NB4 (cell line): ENCODE measurements at regions not wholly inside any gene's neighbourhood (a gene's known extent, or its start where the extent isn't known, plus 50 kb on each side); places are given as distances from the start of the nearest gene placed in this dataset.

Experiments used
- DNase-seq: peaks from one replicate; pipeline ENCODE4 v3.0.0; 2010; ENCODE audit warnings: low read depth
- H3K4me3 ChIP-seq: one replicate; pipeline ENCODE4 v1.5.1; 2011; ENCODE audit warnings: mild to moderate bottlenecking, low read depth, low read length, moderate library complexity
- CTCF ChIP-seq: IDR thresholded peaks from one replicate; pipeline ENCODE4 v1.5.1; 2012; ENCODE audit warnings: low read depth, low read length
- MAX ChIP-seq: IDR thresholded peaks from 2 replicates; pipeline ENCODE4 v1.6.1; 2011; ENCODE audit warnings: low read depth, low read length
- MYC ChIP-seq: IDR thresholded peaks from 2 replicates; pipeline ENCODE4 v1.6.1; 2011; ENCODE audit warnings: low read depth, low read length
- POLR2A ChIP-seq: IDR thresholded peaks from 2 replicates; pipeline ENCODE4 v1.6.1; 2011; ENCODE audit warnings: mild to moderate bottlenecking; ENCODE audit not compliant: insufficient read length; ENCODE audit errors: extremely low read depth

GRCh38 chr1:232579958-232580941 lies 49.7 kb downstream of the SIPA1L2 start:
- TF ChIP-seq CTCF (no peak), POLR2A (no peak)
- no peak overlapping the region for H3K4me3 ChIP-seq
- DNase-seq: no peak

GRCh38 chr1:232579466-232579865 lies 50.5 kb downstream of the SIPA1L2 start:
- H3K4me3 ChIP-seq: no peak overlapping the region
- TF ChIP-seq POLR2A (no peak), MAX (no peak), CTCF (no peak), MYC (no peak)
- no peak for DNase-seq

GRCh38 chr1:232578651-232579195 lies 51.2 kb downstream of the SIPA1L2 start:
- peak; percentile 20 for DNase-seq
- H3K4me3 ChIP-seq: no peak overlapping the region
- TF ChIP-seq MYC: no peak
- TF ChIP-seq MAX: no peak
- TF ChIP-seq POLR2A: no peak
- no peak for TF ChIP-seq CTCF

- TF ChIP-seq MAX: no peak
- no peak for TF ChIP-seq CTCF
- TF ChIP-seq MYC: no peak
- no peak for TF ChIP-seq POLR2A
- no peak overlapping the region for H3K4me3 ChIP-seq
- no peak for DNase-seq
Observed at GRCh38 chr1:232577772-232578171, 52.2 kb downstream of the SIPA1L2 start.

- no peak for DNase-seq
- H3K4me3 ChIP-seq: no peak overlapping the region
- no peak for TF ChIP-seq MYC
- no peak for TF ChIP-seq MAX
- TF ChIP-seq CTCF: no peak
- TF ChIP-seq POLR2A: no peak
Observed at GRCh38 chr1:232576537-232576936, 53.4 kb downstream of the SIPA1L2 start.

- no peak for DNase-seq
- no peak for TF ChIP-seq CTCF
- TF ChIP-seq MAX: no peak
- TF ChIP-seq POLR2A: no peak
- TF ChIP-seq MYC: no peak
- H3K4me3 ChIP-seq: no peak overlapping the region
Observed at GRCh38 chr1:232575763-232576040, 54.2 kb downstream of the SIPA1L2 start.
